Type B pancreatic cell (in vitro differentiated cells): ENCODE measurements at regions not wholly inside any gene's neighbourhood (a gene's known extent, or its start where the extent isn't known, plus 50 kb on each side); places are given as distances from the start of the nearest gene placed in this dataset.

Experiments
- DNase-seq: peaks from one replicate; pipeline ENCODE4 v3.0.0; 2021; ENCODE audit warnings: mixed read lengths; ENCODE audit not compliant: unreplicated experiment; ENCODE audit errors: extremely low spot score
- H3K27ac Mint-ChIP-seq: 2 replicates; pipeline ENCODE4 v1.8.0; 2021; ENCODE audit warnings: mild to moderate bottlenecking, mixed read lengths
- H3K27me3 Mint-ChIP-seq: 2 replicates; pipeline ENCODE4 v1.8.0; 2021; ENCODE audit warnings: mixed read lengths
- H3K36me3 Mint-ChIP-seq: 2 replicates; pipeline ENCODE4 v1.8.0; 2021; ENCODE audit warnings: mixed read lengths
- H3K4me1 Mint-ChIP-seq: one replicate; pipeline ENCODE4 v1.8.0; 2021; ENCODE audit warnings: mixed read lengths; ENCODE audit not compliant: unreplicated experiment
- H3K4me3 Mint-ChIP-seq: 2 replicates; pipeline ENCODE4 v1.8.0; 2021; ENCODE audit warnings: mild to moderate bottlenecking, mixed read lengths
- H3K9me3 Mint-ChIP-seq: 2 replicates; pipeline ENCODE4 v1.8.0; 2021; ENCODE audit warnings: mixed read lengths
- TF ChIP-seq, protein P1 (sequence below): fragments of 200-600 bp; sonication (generic); conservative IDR thresholded peaks from 2 replicates; pipeline ENCODE4 v1.5.0; 2021; ENCODE audit warnings: antibody characterized with exemption, mild to moderate bottlenecking

DNA sequence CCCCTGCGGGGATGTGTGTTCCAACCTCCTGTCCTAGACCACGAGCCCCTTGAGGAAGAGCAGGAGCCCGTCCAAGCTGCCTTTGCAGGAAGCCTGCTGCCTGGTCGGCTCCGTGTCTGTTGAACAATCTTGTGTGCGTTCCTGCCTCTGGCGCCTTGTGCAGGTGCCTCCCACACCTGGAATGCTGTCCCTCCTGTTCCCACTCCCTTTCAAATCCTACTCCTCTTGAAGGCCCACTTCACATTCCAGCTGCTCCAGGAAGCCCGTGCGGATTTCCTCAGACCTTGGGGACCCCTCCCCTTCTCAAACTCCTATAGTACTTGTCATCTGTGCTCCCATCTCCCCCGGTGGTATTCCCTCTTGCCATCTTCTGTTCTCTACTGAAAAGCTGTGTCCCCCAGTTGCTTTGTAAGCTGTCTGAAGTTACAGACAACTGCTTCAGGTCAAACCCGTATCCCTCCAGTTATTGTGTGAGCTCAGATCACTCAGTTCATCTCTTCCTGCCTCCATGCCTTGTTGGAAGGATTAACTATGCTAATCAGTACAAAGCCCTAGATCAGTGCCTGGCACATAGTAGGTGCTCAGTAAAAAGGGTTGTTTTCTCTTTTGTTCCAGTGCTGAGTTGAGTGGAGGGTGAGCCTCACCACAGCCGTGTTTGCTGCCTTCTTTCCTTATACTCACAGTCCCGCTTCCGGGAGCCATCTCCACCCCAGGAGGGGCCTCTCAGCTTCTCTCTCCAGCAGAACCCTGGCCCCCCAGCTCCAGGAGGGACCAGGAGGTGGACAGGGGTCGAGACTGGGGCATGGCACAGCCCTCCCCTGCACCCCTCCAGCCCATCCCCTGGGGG, 241.8 kb upstream of the CIBAR2 start:
- TF ChIP-seq, protein P1, sequence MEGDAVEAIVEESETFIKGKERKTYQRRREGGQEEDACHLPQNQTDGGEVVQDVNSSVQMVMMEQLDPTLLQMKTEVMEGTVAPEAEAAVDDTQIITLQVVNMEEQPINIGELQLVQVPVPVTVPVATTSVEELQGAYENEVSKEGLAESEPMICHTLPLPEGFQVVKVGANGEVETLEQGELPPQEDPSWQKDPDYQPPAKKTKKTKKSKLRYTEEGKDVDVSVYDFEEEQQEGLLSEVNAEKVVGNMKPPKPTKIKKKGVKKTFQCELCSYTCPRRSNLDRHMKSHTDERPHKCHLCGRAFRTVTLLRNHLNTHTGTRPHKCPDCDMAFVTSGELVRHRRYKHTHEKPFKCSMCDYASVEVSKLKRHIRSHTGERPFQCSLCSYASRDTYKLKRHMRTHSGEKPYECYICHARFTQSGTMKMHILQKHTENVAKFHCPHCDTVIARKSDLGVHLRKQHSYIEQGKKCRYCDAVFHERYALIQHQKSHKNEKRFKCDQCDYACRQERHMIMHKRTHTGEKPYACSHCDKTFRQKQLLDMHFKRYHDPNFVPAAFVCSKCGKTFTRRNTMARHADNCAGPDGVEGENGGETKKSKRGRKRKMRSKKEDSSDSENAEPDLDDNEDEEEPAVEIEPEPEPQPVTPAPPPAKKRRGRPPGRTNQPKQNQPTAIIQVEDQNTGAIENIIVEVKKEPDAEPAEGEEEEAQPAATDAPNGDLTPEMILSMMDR: no peak
- Mint-ChIP-seq H3K4me3 (peak overlapping the region; percentile 61), H3K27me3 (no peaks in the 10 kb centered on the region), H3K9me3 (no peaks in the 10 kb centered on the region), H3K27ac (peak overlapping the region; percentile 95), H3K4me1 (peaks cover 65% of the 10 kb centered on the region), H3K36me3 (peaks cover 13% of the 10 kb centered on the region)
- no peak for DNase-seq

DNA sequence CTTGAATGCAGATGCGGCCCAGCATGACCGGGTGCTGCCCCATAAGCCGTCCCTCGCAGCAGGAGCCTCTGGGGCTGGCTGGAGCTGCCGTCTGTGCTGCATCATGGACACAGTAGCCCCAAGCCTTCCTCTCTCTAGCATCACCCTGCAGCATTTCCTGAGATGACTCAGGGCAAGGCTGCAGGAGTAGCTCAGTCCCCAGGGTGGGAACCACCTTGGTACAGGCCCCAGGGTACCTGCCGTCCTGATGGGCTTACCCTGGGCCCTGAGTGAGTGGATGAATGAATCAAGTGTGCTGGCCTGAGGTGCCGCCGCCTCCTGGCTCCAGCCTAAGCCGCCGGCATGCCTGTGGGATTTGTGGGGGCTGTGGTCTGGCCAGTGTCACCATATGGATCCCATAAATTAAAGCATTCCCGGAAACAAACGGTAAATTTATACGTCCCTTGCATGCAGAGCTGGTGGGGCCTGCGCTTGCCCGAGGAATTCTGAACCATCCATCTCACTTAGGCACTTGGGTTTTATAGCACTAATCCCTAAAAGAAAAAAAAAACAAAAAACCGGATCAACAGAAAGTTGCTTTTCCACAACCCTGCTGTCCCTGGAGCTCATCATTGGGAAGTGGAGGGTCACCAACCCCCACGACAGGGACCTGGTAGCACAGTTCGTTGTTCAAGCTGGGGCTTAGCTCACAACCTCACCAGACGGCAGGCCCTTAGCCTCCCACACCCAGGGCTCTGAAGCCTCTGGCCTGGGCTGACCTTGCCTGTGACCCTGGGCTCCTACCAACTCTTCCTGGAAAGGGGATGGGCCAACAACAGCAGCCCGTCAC, 242.6 kb upstream of the CIBAR2 start:
- Mint-ChIP-seq H3K4me1 (peaks cover 59% of the 10 kb centered on the region), H3K27me3 (no peaks in the 10 kb centered on the region)

DNA sequence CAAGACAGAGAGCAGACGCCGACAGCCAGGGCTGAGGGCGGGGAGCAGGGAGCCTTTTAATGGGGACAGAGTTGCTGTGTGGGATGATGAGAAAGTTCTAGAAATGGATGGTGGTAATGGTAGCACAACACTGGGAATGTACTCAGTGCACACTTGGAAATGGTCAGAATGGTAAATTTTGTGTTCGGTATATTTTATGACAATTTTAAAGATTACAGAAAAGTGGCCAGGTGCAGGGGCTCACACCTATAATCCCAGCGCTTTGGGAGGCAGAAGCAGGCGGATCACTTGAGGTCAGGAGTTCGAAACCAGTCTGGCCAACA, 243.2 kb upstream of the CIBAR2 start:
- Mint-ChIP-seq H3K4me1 (peaks cover 53% of the 10 kb centered on the region), H3K27me3 (no peaks in the 10 kb centered on the region), H3K36me3 (peaks cover 13% of the 10 kb centered on the region), H3K9me3 (no peaks in the 10 kb centered on the region), H3K27ac (peak overlapping the region; percentile 95), H3K4me3 (peak overlapping the region; percentile 44)
- TF ChIP-seq, protein P1: no peak
- no peak for DNase-seq

More for the DNA sequence above, 242.6 kb upstream of the CIBAR2 start:
- no peak for DNase-seq
- Mint-ChIP-seq H3K36me3 (peaks cover 13% of the 10 kb centered on the region), H3K27ac (peak overlapping the region; percentile 95), H3K9me3 (no peaks in the 10 kb centered on the region), H3K4me3 (peak overlapping the region; percentile 44)
- TF ChIP-seq, protein P1: no peak

DNA sequence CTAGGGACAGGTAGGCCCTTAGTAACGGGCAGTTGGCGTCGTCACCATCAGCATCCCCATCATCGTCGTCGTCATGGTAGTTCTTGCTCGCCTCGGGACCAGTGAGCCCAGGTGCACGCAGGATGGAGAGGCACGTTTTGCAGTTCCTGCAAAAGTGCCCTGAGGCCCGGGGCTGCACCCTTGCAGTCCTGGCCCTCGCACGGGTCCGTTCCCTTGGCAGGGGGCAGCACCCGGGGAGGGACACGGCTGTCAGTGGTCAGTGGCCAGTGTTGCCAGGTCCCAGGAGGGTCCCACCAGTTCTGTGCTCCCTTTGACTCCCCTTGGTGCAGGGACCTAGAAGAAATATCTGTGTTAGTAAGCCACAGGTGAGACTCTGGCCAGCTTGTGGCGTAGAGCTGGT, 243.9 kb upstream of the CIBAR2 start:
- no peaks in the 10 kb centered on the region for H3K27me3 Mint-ChIP-seq
- no peak for DNase-seq
- H3K36me3 Mint-ChIP-seq: peaks cover 12% of the 10 kb centered on the region
- TF ChIP-seq, protein P1: no peak
- no peak overlapping the region for H3K4me3 Mint-ChIP-seq
- no peak overlapping the region for H3K27ac Mint-ChIP-seq
- no peaks in the 10 kb centered on the region for H3K9me3 Mint-ChIP-seq
- H3K4me1 Mint-ChIP-seq: peaks cover 53% of the 10 kb centered on the region

DNA sequence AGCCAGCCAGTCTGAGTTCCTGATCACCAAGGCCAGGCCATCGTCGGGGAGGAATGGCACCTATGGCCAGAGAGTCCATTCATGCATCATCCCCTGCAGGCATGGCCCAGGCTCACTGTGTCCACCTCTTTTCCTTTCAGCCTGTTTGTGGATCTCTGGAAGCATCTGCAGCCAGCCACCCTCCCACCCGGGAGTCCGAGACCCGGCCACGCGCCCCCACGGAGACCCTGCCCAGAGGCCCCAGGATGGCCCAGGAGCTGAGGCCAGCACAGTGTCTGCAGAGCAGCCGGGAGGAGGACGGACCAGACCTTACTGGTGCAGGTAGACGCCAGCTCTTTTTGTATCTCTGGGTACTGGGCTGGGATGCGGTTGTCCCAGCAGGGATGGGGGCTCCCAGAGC, 245.1 kb upstream of the CIBAR2 start:
- DNase-seq: peak; percentile 66
- Mint-ChIP-seq H3K27me3 (no peaks in the 10 kb centered on the region), H3K27ac (no peak overlapping the region), H3K4me3 (no peak overlapping the region), H3K9me3 (no peaks in the 10 kb centered on the region), H3K4me1 (peaks cover 50% of the 10 kb centered on the region), H3K36me3 (peaks cover 9% of the 10 kb centered on the region)
- TF ChIP-seq, protein P1: no peak
